C4-2B (cell line): ENCODE measurements at regions not wholly inside any gene's neighbourhood (a gene's known extent, or its start where the extent isn't known, plus 50 kb on each side); places are given as distances from the start of the nearest gene placed in this dataset.

Source experiments
- H3K27ac ChIP-seq: fragments of 450-650 bp; 2 replicates; pipeline ENCODE4 v1.5.1; 2017
- CTCF ChIP-seq: fragments of 450-650 bp; conservative IDR thresholded peaks from 2 replicates; pipeline ENCODE4 v1.5.1; 2017; ENCODE audit warnings: mild to moderate bottlenecking
- ZFX ChIP-seq: fragments of 450-650 bp; IDR thresholded peaks from 2 replicates; pipeline ENCODE4 v1.6.1; 2017

- H3K27ac ChIP-seq: no peak overlapping the region
- no peak for TF ChIP-seq ZFX
- TF ChIP-seq CTCF: no peak
These were observed 302.6 kb upstream of the DIAPH2 start for GRCh38 chrX:96382018-96382417.

- TF ChIP-seq CTCF (no peak), ZFX (no peak)
- no peak overlapping the region for H3K27ac ChIP-seq
These were observed 301.2 kb upstream of the DIAPH2 start for GRCh38 chrX:96383428-96383827.

GRCh38 chrX:96386325-96386724 is 298.3 kb upstream of the DIAPH2 start:
- no peak for TF ChIP-seq CTCF
- TF ChIP-seq ZFX: no peak
- H3K27ac ChIP-seq: no peak overlapping the region

- no peak overlapping the region for H3K27ac ChIP-seq
- TF ChIP-seq CTCF: no peak
- TF ChIP-seq ZFX: no peak
These were observed 297.7 kb upstream of the DIAPH2 start for GRCh38 chrX:96386981-96387380.

GRCh38 chrX:96387801-96388200 is 296.8 kb upstream of the DIAPH2 start:
- H3K27ac ChIP-seq: no peak overlapping the region
- TF ChIP-seq CTCF (no peak), ZFX (no peak)

GRCh38 chrX:96389281-96390047 is 295.2 kb upstream of the DIAPH2 start:
- no peak overlapping the region for H3K27ac ChIP-seq
- no peak for TF ChIP-seq CTCF
- no peak for TF ChIP-seq ZFX

GRCh38 chrX:96394598-96394997 is 290.0 kb upstream of the DIAPH2 start:
- no peak overlapping the region for H3K27ac ChIP-seq
- no peak for TF ChIP-seq CTCF
- no peak for TF ChIP-seq ZFX
